Peyer's patch (tissue), 4 donors: ENCODE measurements at regions not wholly inside any gene's neighbourhood (a gene's known extent, or its start where the extent isn't known, plus 50 kb on each side); places are given as distances from the start of the nearest gene placed in this dataset.

Experiments used
- POLR2A ChIP-seq, 2 donors: fragments of 450-650 bp; IDR thresholded peaks; one replicate each; pipeline ENCODE4 v1.5.1; 2017; ENCODE audit warnings: antibody characterized with exemption in 2 of 2, mild to moderate bottlenecking in 2 of 2, moderate library complexity in 2 of 2
- TF ChIP-seq, protein P1 (sequence below), 6 experiments: fragments of 450-650 bp in 4 of 6; fragments of 200-600 bp in 2 of 6; sonication (generic) in 1 of 6; IDR thresholded peaks; one replicate each; pipeline ENCODE4 v1.5.1; 2017 to 2019; ENCODE audit warnings: antibody characterized with exemption in 6 of 6, mild to moderate bottlenecking in 3 of 6, moderate library complexity in 1 of 6

DNA sequence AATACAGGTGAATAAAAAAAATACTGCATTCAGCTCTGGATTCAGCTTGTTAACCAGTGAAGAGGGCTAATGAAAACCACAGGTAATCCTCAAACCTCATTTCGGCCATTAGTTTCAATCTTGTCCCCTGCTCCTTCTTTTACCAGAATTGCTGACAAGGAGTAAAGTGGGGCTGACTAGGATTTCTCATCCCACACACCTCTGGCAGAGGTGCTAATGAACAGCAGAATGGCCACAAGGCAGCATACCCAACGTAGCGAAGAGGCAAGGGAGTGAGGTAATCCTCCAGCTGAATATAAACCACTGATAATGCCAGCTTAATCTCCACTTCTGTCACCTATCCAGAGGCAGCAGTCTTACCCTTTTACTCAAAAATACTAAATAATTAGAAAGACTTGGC, 248.8 kb upstream of the CDIN1 start:
- TF ChIP-seq POLR2A (IDR thresholded peaks at IDR 0.05): no peak
- TF ChIP-seq, protein P1, sequence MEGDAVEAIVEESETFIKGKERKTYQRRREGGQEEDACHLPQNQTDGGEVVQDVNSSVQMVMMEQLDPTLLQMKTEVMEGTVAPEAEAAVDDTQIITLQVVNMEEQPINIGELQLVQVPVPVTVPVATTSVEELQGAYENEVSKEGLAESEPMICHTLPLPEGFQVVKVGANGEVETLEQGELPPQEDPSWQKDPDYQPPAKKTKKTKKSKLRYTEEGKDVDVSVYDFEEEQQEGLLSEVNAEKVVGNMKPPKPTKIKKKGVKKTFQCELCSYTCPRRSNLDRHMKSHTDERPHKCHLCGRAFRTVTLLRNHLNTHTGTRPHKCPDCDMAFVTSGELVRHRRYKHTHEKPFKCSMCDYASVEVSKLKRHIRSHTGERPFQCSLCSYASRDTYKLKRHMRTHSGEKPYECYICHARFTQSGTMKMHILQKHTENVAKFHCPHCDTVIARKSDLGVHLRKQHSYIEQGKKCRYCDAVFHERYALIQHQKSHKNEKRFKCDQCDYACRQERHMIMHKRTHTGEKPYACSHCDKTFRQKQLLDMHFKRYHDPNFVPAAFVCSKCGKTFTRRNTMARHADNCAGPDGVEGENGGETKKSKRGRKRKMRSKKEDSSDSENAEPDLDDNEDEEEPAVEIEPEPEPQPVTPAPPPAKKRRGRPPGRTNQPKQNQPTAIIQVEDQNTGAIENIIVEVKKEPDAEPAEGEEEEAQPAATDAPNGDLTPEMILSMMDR (IDR thresholded peaks at IDR 0.05): no peak
